ENCODE measurements at regions not wholly inside any gene's neighbourhood (a gene's known extent, or its start where the extent isn't known, plus 50 kb on each side); places are given as distances from the start of the nearest gene placed in this dataset.

DNA sequence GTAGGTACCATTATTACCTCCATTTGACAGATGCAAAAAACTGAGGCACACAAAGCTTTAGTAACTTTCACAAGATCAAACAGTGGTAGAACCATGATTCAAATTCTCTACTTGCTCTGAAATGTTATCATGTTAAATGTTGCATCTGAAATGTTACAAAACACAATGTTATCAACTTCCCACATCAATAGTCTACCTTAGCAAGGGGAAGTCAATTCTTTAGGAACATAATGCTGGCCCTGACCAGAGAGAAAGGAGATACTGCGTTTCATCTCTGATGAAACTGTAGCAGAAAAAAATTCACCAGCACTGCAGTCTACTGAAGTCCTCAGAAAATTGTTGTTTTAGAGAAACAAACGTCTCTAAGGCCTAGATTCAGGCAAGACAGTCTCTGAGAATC is 174.1 kb downstream of the SATB1 start:
- Histone ChIP-seq H3K4me3 (no peak overlapping the region), H3K4me1 (ENCODE audit: low read depth) (no peaks in the 10 kb centered on the region), H3K36me3 (no peaks in the 10 kb centered on the region), H3K9me3 (ENCODE audit: low read depth) (no peaks in the 10 kb centered on the region), H3K27me3 (no peaks in the 10 kb centered on the region), H3K27ac (no peak overlapping the region)
- TF ChIP-seq, protein P1, sequence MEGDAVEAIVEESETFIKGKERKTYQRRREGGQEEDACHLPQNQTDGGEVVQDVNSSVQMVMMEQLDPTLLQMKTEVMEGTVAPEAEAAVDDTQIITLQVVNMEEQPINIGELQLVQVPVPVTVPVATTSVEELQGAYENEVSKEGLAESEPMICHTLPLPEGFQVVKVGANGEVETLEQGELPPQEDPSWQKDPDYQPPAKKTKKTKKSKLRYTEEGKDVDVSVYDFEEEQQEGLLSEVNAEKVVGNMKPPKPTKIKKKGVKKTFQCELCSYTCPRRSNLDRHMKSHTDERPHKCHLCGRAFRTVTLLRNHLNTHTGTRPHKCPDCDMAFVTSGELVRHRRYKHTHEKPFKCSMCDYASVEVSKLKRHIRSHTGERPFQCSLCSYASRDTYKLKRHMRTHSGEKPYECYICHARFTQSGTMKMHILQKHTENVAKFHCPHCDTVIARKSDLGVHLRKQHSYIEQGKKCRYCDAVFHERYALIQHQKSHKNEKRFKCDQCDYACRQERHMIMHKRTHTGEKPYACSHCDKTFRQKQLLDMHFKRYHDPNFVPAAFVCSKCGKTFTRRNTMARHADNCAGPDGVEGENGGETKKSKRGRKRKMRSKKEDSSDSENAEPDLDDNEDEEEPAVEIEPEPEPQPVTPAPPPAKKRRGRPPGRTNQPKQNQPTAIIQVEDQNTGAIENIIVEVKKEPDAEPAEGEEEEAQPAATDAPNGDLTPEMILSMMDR (IDR thresholded peaks at IDR 0.05; ENCODE audit: low read depth, low read length), result no peak
- no peak for DNase-seq (ENCODE audit: low read depth in 1 of 2, low spot score in 1 of 2)

- Histone ChIP-seq H3K27me3 (no peaks in the 10 kb centered on the region), H3K4me1 (ENCODE audit: low read depth) (no peaks in the 10 kb centered on the region), H3K36me3 (no peaks in the 10 kb centered on the region), H3K4me3 (no peak overlapping the region), H3K27ac (no peak overlapping the region), H3K9me3 (ENCODE audit: low read depth) (no peaks in the 10 kb centered on the region)
- no peak for DNase-seq (ENCODE audit: low read depth in 1 of 2, low spot score in 1 of 2)
- TF ChIP-seq, protein P1 (IDR thresholded peaks at IDR 0.05; ENCODE audit: low read depth, low read length), result no peak
These were observed 176.0 kb downstream of the SATB1 start for GRCh38 chr3:18249126-18249525.

DNA sequence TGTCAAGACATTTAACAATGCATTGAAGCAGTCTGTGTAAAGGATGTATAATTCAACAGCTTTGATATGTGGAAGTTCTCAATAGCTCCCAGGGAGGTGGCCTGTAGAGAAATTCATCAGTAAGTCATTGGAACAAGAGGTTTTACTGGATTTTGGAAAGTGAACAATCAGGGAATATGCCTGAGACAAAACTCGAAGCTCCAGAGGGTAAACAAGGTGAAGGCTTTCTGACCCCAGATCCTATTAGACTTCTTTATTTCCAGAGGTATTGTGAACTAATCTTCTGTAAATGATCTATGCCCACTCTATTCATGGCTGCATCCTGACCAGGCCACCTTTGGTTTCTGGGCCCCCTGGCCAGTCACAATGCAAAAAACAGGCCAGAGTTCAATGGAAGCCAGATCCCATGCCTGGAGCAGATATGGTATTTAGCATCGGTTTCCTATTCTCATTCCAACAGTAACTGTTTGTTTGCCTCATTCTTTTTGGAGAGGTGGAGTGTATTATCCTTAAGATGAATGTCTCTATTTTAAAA is 177.3 kb downstream of the SATB1 start:
- TF ChIP-seq, protein P1 (IDR thresholded peaks at IDR 0.05; ENCODE audit: low read depth, low read length), result no peak
- Histone ChIP-seq H3K4me3 (no peak overlapping the region), H3K4me1 (ENCODE audit: low read depth) (no peaks in the 10 kb centered on the region), H3K36me3 (no peaks in the 10 kb centered on the region), H3K27ac (no peak overlapping the region), H3K27me3 (no peaks in the 10 kb centered on the region), H3K9me3 (ENCODE audit: low read depth) (no peaks in the 10 kb centered on the region)
- no peak for DNase-seq (ENCODE audit: low read depth in 1 of 2, low spot score in 1 of 2)

DNA sequence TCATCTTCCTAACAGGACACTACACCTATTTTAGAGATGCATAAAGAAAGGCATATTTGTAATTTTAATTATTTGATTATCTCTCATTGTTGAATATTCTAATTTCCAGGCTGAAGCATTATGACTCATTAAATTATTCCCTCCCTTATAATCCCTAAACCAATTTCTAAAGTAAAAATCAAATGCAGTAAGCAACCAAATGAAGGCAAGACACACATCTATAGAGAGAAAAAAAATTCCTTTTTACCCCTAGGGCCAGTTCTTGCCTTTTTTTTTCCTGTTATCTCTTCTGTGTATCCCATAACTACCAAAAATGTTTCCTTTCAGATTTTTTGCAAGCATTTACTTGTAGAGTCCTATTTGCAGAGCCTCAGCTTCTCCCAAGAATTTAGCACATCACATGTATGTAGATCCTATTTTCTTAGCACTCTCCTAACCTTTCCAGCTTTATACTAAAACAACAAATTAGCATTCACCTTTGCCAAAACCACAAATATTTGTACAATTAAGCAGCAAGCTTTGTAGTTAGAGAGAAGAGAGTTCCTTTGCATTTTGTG is 177.9 kb downstream of the SATB1 start:
- no peaks in the 10 kb centered on the region for H3K27me3 ChIP-seq
- DNase-seq (ENCODE audit: low read depth in 1 of 2, low spot score in 1 of 2), result no peak
- no peaks in the 10 kb centered on the region for H3K9me3 ChIP-seq (ENCODE audit: low read depth)
- H3K4me1 ChIP-seq (ENCODE audit: low read depth), result no peaks in the 10 kb centered on the region
- no peaks in the 10 kb centered on the region for H3K36me3 ChIP-seq
- H3K4me3 ChIP-seq, result no peak overlapping the region
- TF ChIP-seq, protein P1 (IDR thresholded peaks at IDR 0.05; ENCODE audit: low read depth, low read length), result no peak
- H3K27ac ChIP-seq, result no peak overlapping the region

DNA sequence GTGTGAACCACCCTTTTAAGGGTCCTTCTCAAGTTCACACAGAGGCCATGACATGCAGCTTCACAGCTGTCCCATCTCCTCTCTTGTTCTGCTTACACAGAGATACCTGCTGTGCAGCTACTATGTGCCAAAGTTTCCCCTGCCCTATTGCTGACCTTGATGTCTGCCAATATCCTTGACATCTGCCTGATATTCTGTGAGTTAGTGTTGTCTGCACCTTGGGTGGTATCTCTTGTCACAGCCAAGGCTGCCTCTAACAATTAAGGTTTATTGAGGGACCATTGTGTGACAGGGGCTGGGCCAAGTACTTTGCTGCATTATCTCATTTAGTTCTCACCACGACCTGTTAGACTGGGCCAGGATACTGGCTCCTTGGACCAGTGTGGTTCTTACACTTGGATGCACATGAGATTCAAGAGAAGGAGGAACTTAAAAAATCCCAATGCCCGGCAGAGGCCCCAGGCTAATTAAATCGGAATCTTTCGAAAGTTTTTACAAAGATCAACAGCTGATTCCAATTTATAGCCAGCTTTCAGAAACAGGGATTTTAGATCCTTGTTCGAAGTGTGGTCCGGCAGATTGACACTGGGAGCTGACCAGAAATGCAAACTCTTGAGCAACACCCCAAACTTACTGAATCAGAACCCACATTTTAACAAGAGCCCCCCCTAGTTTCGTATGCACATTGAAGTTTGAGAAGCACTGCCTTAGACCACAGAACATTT is 178.6 kb downstream of the SATB1 start:
- no peak for DNase-seq (ENCODE audit: low read depth in 1 of 2, low spot score in 1 of 2)
- Histone ChIP-seq H3K4me3 (no peak overlapping the region), H3K9me3 (ENCODE audit: low read depth) (no peaks in the 10 kb centered on the region), H3K4me1 (ENCODE audit: low read depth) (no peaks in the 10 kb centered on the region), H3K36me3 (no peaks in the 10 kb centered on the region), H3K27me3 (no peaks in the 10 kb centered on the region), H3K27ac (no peak overlapping the region)
- TF ChIP-seq, protein P1 (IDR thresholded peaks at IDR 0.05; ENCODE audit: low read depth, low read length), result no peak

Data from cardiac muscle cell (in vitro differentiated cells and primary cell).